Muscle layer of colon (tissue), 2 donors: ENCODE measurements at regions not wholly inside any gene's neighbourhood (a gene's known extent, or its start where the extent isn't known, plus 50 kb on each side); places are given as distances from the start of the nearest gene placed in this dataset.

Source experiments
- H3K27ac ChIP-seq: one replicate; pipeline ENCODE4 v1.7.0; 2013; ENCODE audit warnings: low read depth, mild to moderate bottlenecking, low read length, moderate library complexity
- H3K27me3 ChIP-seq, 2 donors: one replicate each; pipeline ENCODE4 v1.7.0; 2013; ENCODE audit warnings: low read length in 2 of 2, mild to moderate bottlenecking in 2 of 2; ENCODE audit not compliant: insufficient read depth in 2 of 2, control insufficient read depth in 1 of 2
- H3K36me3 ChIP-seq: one replicate; pipeline ENCODE4 v1.7.0; 2013; ENCODE audit warnings: mild to moderate bottlenecking, low read length; ENCODE audit not compliant: insufficient read depth
- H3K4me1 ChIP-seq: one replicate; pipeline ENCODE4 v1.7.0; 2013; ENCODE audit warnings: mild to moderate bottlenecking, low read length; ENCODE audit not compliant: insufficient read depth
- H3K4me3 ChIP-seq, 2 donors: one replicate each; pipeline ENCODE4 v1.7.0; 2013; ENCODE audit warnings: low read length in 2 of 2, low read depth in 1 of 2, mild to moderate bottlenecking in 1 of 2, moderate library complexity in 1 of 2
- H3K9ac ChIP-seq: one replicate; pipeline ENCODE4 v1.7.0; 2013; ENCODE audit warnings: low read length
- H3K9me3 ChIP-seq: one replicate; pipeline ENCODE4 v1.7.0; 2013; ENCODE audit warnings: mild to moderate bottlenecking, low read length
- donor health status: abdominal sarcoma.
- donor health status: Adenocarcinoma of cecum.

- Histone ChIP-seq H3K9me3 (no peaks in the 10 kb centered on the region), H3K4me1 (no peaks in the 10 kb centered on the region), H3K9ac (no peak overlapping the region), H3K4me3 (no peak overlapping the region), H3K36me3 (no peaks in the 10 kb centered on the region), H3K27me3 (no peaks in the 10 kb centered on the region), H3K27ac (no peak overlapping the region)
Observed at GRCh38 chr4:14532436-14532835, 469.8 kb upstream of the CPEB2 start.

DNA sequence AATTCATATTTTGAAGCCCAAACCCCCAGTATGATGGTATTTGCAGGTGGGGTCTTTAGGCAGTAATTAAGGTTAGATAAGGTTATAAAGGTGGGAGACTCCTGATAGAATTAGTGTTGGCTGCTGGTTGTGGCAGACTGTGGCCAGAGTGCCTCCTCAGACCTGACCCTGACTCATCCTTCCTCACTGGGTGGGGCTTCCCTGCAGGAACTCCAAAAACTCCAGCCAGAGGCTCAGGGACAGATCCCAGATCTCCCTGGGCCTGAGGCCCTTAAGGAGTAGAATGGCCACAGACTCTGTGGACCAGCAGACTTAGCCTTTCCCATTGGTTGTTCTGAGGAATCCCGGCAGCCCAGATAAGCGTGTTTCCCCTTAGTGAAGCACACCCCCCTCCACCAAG is 463.0 kb upstream of the CPEB2 start:
- Histone ChIP-seq H3K9me3 (no peaks in the 10 kb centered on the region), H3K36me3 (no peaks in the 10 kb centered on the region)

DNA sequence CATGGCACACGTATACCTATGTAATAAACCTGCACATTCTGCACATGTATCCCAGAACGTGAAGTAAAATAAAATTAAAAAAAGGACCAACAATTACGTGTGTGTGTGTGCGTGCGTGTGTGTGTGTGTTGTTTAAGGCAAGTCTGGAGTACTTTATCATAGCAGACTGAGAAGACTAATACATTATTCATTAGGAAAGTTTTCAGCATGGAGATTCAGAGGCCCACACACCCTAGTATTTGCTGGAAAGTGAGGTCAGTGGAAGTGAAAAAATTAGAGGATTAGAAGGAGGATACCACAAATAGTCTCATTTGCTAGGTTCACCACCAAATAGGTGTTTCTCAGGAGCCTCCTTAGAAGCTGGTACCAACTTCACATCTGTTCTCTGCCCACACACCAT is 457.1 kb upstream of the CPEB2 start:
- no peaks in the 10 kb centered on the region for H3K36me3 ChIP-seq
- H3K27me3 ChIP-seq, result no peaks in the 10 kb centered on the region
- no peaks in the 10 kb centered on the region for H3K9me3 ChIP-seq
- H3K9ac ChIP-seq, result no peak overlapping the region
- H3K4me3 ChIP-seq, result no peak overlapping the region
- H3K4me1 ChIP-seq, result no peaks in the 10 kb centered on the region
- no peak overlapping the region for H3K27ac ChIP-seq

More for the DNA sequence above, 463.0 kb upstream of the CPEB2 start:
- no peak overlapping the region for H3K9ac ChIP-seq
- no peaks in the 10 kb centered on the region for H3K27me3 ChIP-seq
- H3K27ac ChIP-seq, result no peak overlapping the region
- no peaks in the 10 kb centered on the region for H3K4me1 ChIP-seq
- H3K4me3 ChIP-seq, result no peak overlapping the region

DNA sequence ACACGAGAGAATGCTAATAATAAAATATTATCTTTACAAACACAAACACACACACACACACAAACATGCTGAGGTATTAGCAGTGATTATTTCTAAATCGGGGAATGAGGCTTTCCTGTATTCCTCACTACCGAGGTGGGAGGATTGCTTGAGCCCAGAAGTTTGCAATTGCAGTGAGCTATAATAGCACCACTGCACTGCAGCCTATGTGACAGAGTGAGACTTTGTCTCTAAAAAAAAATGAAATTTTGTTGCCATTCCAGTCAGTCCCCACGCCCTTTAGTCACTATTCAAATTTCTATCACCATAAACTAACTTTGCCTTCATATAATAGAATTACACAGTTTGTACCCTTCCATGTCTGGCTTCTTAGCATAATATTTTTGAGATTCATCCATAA is 456.5 kb upstream of the CPEB2 start:
- H3K9me3 ChIP-seq, result no peaks in the 10 kb centered on the region
- no peak overlapping the region for H3K27ac ChIP-seq
- H3K36me3 ChIP-seq, result no peaks in the 10 kb centered on the region
- no peaks in the 10 kb centered on the region for H3K27me3 ChIP-seq
- H3K9ac ChIP-seq, result no peak overlapping the region
- H3K4me3 ChIP-seq, result no peak overlapping the region
- no peaks in the 10 kb centered on the region for H3K4me1 ChIP-seq

- no peaks in the 10 kb centered on the region for H3K9me3 ChIP-seq
- H3K27me3 ChIP-seq, result no peaks in the 10 kb centered on the region
- no peaks in the 10 kb centered on the region for H3K36me3 ChIP-seq
- H3K9ac ChIP-seq, result no peak overlapping the region
- no peaks in the 10 kb centered on the region for H3K4me1 ChIP-seq
- H3K4me3 ChIP-seq, result no peak overlapping the region
- H3K27ac ChIP-seq, result no peak overlapping the region
Observed at GRCh38 chr4:14552119-14552518, 450.2 kb upstream of the CPEB2 start.

DNA sequence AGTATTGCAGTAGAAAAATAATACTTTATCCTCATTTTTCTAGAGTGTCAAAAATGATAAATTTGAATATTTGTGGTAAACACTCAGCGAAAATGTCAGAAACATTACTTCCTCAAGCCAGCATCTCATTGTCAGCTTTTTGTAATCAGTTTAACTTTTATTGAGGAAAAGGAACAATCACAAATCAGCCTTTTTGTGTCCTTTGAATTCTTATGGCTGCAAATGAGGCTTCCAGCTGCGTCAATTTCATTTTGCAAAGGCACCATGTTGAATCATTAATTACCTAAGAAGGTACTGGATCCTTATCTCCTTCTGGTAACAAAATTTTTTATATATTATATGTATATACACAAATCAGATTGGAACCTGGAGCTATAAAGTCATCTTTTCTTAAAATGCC is 442.6 kb upstream of the CPEB2 start:
- no peaks in the 10 kb centered on the region for H3K4me1 ChIP-seq
- no peak overlapping the region for H3K4me3 ChIP-seq
- H3K36me3 ChIP-seq, result no peaks in the 10 kb centered on the region
- no peak overlapping the region for H3K27ac ChIP-seq
- no peaks in the 10 kb centered on the region for H3K27me3 ChIP-seq
- no peaks in the 10 kb centered on the region for H3K9me3 ChIP-seq
- H3K9ac ChIP-seq, result no peak overlapping the region

DNA sequence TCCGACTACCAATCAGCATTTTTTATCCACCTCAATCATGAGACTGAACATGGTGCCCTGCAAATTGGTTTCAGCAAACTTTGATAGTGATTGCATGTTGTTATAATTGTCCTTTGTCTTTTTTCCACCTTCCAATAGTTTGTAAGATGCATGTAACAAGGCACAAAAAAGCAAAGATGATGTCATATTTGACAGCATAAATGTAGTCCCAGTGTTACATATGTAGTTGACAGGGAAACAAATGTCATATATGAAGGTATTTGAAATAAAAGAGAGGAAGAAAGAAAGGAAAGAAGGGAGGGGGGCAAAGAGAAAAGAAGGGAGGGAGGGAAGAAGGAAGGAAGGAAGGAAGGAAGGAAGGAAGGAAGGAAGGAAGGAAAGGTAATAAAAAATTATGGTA is 441.7 kb upstream of the CPEB2 start:
- Histone ChIP-seq H3K27ac (no peak overlapping the region), H3K4me1 (no peaks in the 10 kb centered on the region), H3K4me3 (no peak overlapping the region), H3K9ac (no peak overlapping the region), H3K9me3 (no peaks in the 10 kb centered on the region), H3K27me3 (no peaks in the 10 kb centered on the region), H3K36me3 (no peaks in the 10 kb centered on the region)

DNA sequence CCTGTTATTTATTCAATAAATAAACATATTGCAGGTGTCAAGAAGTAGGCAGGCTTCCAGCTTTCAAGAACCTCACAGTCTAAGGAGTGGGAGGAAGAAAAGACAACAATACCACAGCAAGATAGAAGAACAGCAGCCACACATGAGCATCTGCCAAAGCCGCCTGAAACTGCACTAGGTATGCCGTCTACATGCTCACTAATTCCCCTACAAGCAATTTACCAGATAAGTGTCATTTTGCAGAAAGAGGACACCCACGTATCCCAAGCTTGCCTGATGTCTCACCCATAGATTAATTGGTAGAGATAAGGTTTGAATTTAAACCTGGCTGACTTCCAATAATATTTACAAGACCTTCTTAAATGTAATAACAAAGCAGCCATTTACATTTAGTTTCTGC is 439.4 kb upstream of the CPEB2 start:
- H3K4me1 ChIP-seq, result no peaks in the 10 kb centered on the region
- H3K9ac ChIP-seq, result no peak overlapping the region
- H3K9me3 ChIP-seq, result no peaks in the 10 kb centered on the region
- H3K27me3 ChIP-seq, result no peaks in the 10 kb centered on the region
- H3K36me3 ChIP-seq, result no peaks in the 10 kb centered on the region
- H3K27ac ChIP-seq, result no peak overlapping the region
- no peak overlapping the region for H3K4me3 ChIP-seq

DNA sequence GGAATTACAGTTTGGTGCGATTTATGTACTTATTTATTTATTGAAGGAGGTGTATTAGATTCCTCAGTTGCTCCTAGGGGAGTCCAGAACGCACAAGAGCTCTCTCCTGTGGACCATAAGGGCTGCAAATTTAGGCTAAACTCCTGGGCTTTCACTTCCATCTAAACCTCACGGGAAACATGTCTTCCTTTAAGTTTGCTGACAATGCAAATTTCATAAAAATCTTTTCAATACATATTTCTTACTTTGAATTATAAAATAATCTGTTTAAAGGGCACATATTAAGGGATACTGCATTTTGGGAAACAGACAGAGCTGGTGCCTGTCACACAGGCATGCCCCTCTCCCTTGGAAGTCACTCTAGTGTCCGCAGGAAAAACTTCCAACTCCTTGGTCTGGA is 438.0 kb upstream of the CPEB2 start:
- no peaks in the 10 kb centered on the region for H3K36me3 ChIP-seq
- no peaks in the 10 kb centered on the region for H3K27me3 ChIP-seq
- no peak overlapping the region for H3K4me3 ChIP-seq
- no peaks in the 10 kb centered on the region for H3K9me3 ChIP-seq
- no peak overlapping the region for H3K9ac ChIP-seq
- no peak overlapping the region for H3K27ac ChIP-seq
- H3K4me1 ChIP-seq, result peaks cover 3% of the 10 kb centered on the region

DNA sequence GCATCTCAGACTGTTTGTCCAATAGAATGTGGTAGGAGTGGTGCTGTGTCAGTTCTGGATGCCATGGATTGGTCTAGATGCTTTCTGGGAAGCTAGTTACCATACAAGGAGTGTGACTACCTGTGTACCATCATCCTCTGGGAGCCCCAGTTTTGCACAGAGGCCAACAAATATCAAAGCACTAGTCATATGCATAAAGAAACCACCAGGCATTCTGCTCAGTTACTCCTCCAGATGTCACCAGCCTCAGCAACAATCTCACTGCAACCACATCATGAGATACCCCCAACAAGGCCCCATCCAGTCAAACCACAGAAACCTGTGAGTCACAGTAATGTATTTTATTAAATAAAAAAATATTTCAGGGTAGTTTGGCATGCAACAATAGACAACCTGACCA is 435.8 kb upstream of the CPEB2 start:
- no peaks in the 10 kb centered on the region for H3K36me3 ChIP-seq
- H3K27me3 ChIP-seq, result no peaks in the 10 kb centered on the region
- H3K27ac ChIP-seq, result no peak overlapping the region
- peaks cover 3% of the 10 kb centered on the region for H3K4me1 ChIP-seq
- H3K9ac ChIP-seq, result no peak overlapping the region
- no peak overlapping the region for H3K4me3 ChIP-seq
- no peaks in the 10 kb centered on the region for H3K9me3 ChIP-seq

GRCh38 chr4:14568351-14568750 is 433.9 kb upstream of the CPEB2 start:
- peaks cover 3% of the 10 kb centered on the region for H3K4me1 ChIP-seq
- no peak overlapping the region for H3K9ac ChIP-seq
- H3K9me3 ChIP-seq, result no peaks in the 10 kb centered on the region
- H3K27ac ChIP-seq, result no peak overlapping the region
- H3K4me3 ChIP-seq, result no peak overlapping the region
- H3K36me3 ChIP-seq, result no peaks in the 10 kb centered on the region
- H3K27me3 ChIP-seq, result no peaks in the 10 kb centered on the region

GRCh38 chr4:14575289-14575688 is 427.0 kb upstream of the CPEB2 start:
- no peaks in the 10 kb centered on the region for H3K4me1 ChIP-seq
- no peak overlapping the region for H3K9ac ChIP-seq
- no peaks in the 10 kb centered on the region for H3K9me3 ChIP-seq
- H3K27me3 ChIP-seq, result no peaks in the 10 kb centered on the region
- H3K36me3 ChIP-seq, result no peaks in the 10 kb centered on the region
- no peak overlapping the region for H3K27ac ChIP-seq
- H3K4me3 ChIP-seq, result no peak overlapping the region
